ENCODE measurements at regions not wholly inside any gene's neighbourhood (a gene's known extent, or its start where the extent isn't known, plus 50 kb on each side); places are given as distances from the start of the nearest gene placed in this dataset.

DNA sequence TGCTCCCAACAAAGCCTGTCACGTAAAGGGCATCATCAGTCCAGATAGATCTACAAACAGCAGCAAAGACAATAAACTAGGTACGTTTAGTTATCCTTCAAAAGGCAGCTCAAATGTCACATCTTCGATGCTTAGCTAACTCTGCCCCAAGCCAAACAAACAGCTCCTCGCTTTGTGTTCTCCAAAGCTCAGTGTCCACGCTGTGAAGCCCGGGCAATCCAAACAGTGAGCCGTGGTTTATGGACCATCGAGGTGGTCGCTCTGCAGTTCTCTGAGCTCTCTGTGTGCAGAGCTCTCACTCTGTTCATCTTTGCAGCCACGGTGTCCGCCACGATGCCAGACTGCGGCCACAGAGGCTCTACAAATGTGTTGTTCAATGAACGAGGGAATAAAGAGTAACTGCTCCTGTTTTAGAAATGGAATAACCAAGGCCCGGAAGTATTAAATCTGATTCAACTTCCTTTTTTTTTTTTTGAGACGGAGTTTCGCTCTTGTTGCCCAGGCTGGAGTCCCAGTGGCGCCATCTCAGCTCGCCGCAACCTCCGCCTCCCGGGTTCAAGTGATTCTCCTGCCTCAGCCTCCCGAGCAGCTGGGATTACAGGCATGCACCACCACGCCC, 117.2 kb upstream of the FAM174B start:
- TF ChIP-seq TAF1 (IDR thresholded peaks at IDR 0.05; ENCODE audit: low read depth, low read length) (no peak), POLR2AphosphoS5 (IDR thresholded peaks at IDR 0.05; ENCODE audit: low read depth, low read length) (no peak), POLR2A (IDR thresholded peaks at IDR 0.05; ENCODE audit: low read depth, low read length) (no peak)

Data from GM12891 (cell line).